Keratinocyte (primary cell): ENCODE measurements at regions not wholly inside any gene's neighbourhood (a gene's known extent, or its start where the extent isn't known, plus 50 kb on each side); places are given as distances from the start of the nearest gene placed in this dataset.

Experiments
- CTCF ChIP-seq, 3 experiments: IDR thresholded peaks in 1 of 3; conservative IDR thresholded peaks in 1 of 3; optimal IDR thresholded peaks in 1 of 3; 2 replicates in 2 of 3; 3 replicates in 1 of 3; pipeline versions ENCODE3 to v1.5.1; 2011; ENCODE audit warnings: low read length in 3 of 3, mild to moderate bottlenecking in 3 of 3, moderate library complexity in 2 of 3, control low read depth in 1 of 3, inconsistent platforms in 1 of 3; ENCODE audit not compliant: insufficient read depth in 2 of 3; ENCODE audit errors: extremely low read depth in 1 of 3
- EZH2 ChIP-seq: IDR thresholded peaks from one replicate; pipeline ENCODE4 v1.6.1; 2012; ENCODE audit warnings: inconsistent platforms, mild to moderate bottlenecking, low read length, moderate library complexity

DNA sequence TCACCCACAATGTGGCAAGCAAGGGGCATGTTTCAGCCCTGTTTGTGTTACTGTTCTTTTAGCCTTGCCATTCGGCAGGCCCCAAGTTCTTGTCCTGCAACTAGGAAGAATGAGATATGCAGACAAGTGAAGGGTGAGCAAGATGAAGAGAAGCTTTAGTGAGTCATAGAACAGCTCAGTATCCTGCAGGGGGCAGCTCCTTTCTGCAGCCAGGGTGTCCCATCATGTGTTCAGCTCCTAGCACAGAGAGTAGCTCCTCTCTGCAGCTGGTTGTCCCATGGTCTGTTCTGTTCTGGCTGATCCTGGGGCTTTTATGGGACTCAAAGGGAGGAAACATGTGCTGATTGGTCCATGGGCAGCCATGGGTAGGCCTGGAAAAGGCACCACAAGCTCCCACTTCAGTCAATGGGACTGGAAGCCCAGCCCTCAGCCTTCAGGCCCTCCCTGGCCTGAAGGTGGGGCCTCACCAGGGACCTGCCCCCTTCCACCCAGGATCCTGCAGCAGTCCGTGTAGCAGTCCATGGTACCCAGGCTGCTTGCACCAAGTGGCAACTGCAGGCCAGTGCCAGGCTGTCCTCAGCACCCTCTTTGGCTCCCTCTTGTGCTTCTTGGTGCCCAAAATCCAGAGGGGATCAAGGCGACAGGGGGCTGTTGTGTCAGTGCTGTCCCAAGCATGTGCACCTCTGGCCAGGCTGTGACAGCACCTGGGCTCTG is 326.4 kb downstream of the NR4A2 start:
- TF ChIP-seq CTCF (optimal IDR thresholded peaks at IDR 0.05 in 1 of 3, IDR thresholded peaks at IDR 0.05 in 1 of 3, conservative IDR thresholded peaks at IDR 0.05 in 1 of 3; ENCODE audit: extremely low read depth in 1 of 3, insufficient read depth in 2 of 3, low read length in 3 of 3) (peak in 2 of 3 experiments; percentile 27 to 52), EZH2 (no peak)
